NB4 (cell line): ENCODE measurements at regions not wholly inside any gene's neighbourhood (a gene's known extent, or its start where the extent isn't known, plus 50 kb on each side); places are given as distances from the start of the nearest gene placed in this dataset.

ENCODE experiments used
- MAX ChIP-seq: IDR thresholded peaks from 2 replicates; pipeline ENCODE4 v1.6.1; 2011; ENCODE audit warnings: low read depth, low read length
- TF ChIP-seq, protein P1 (sequence below): IDR thresholded peaks from one replicate; pipeline ENCODE4 v1.5.1; 2012; ENCODE audit warnings: low read depth, low read length

GRCh38 chr2:181784556-181784955 lies 104.2 kb upstream of the NEUROD1 start:
- TF ChIP-seq, protein P1, sequence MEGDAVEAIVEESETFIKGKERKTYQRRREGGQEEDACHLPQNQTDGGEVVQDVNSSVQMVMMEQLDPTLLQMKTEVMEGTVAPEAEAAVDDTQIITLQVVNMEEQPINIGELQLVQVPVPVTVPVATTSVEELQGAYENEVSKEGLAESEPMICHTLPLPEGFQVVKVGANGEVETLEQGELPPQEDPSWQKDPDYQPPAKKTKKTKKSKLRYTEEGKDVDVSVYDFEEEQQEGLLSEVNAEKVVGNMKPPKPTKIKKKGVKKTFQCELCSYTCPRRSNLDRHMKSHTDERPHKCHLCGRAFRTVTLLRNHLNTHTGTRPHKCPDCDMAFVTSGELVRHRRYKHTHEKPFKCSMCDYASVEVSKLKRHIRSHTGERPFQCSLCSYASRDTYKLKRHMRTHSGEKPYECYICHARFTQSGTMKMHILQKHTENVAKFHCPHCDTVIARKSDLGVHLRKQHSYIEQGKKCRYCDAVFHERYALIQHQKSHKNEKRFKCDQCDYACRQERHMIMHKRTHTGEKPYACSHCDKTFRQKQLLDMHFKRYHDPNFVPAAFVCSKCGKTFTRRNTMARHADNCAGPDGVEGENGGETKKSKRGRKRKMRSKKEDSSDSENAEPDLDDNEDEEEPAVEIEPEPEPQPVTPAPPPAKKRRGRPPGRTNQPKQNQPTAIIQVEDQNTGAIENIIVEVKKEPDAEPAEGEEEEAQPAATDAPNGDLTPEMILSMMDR, result no peak
- TF ChIP-seq MAX, result no peak
